GM19468 (cell line): ENCODE measurements at regions not wholly inside any gene's neighbourhood (a gene's known extent, or its start where the extent isn't known, plus 50 kb on each side); places are given as distances from the start of the nearest gene placed in this dataset.

Source experiments
- ATAC-seq: cut with Tn5 transposase; IDR thresholded peaks from one replicate; pipeline ENCODE4 v1.9.1; 2021; ENCODE audit warnings: mild to moderate bottlenecking, moderate library complexity, moderate number of reproducible peaks; ENCODE audit not compliant: unreplicated experiment; ENCODE audit errors: extremely low read depth

GRCh38 chr9:28839778-28840430, 1266.6 kb upstream of the C9orf72 start:
- ATAC-seq: no peak

GRCh38 chr9:28841775-28842174, 1268.5 kb upstream of the C9orf72 start:
- ATAC-seq: no peak

- no peak for ATAC-seq
These were observed 1274.0 kb upstream of the C9orf72 start for GRCh38 chr9:28847331-28847730.

GRCh38 chr9:28848671-28849070, 1275.4 kb upstream of the C9orf72 start:
- ATAC-seq: no peak

GRCh38 chr9:28853477-28853876, 1280.2 kb upstream of the C9orf72 start:
- ATAC-seq: no peak

- no peak for ATAC-seq
These were observed 1293.7 kb upstream of the C9orf72 start for GRCh38 chr9:28866951-28867350.

GRCh38 chr9:28868228-28868990, 1295.1 kb upstream of the C9orf72 start:
- no peak for ATAC-seq

- ATAC-seq: no peak
These were observed 1309.2 kb upstream of the C9orf72 start for GRCh38 chr9:28882529-28882928.

- no peak for ATAC-seq
These were observed 1310.0 kb upstream of the C9orf72 start for GRCh38 chr9:28883234-28883633.

- no peak for ATAC-seq
These were observed 1314.1 kb upstream of the C9orf72 start for GRCh38 chr9:28887188-28887884.

GRCh38 chr9:28888806-28889205, 1315.5 kb upstream of the C9orf72 start:
- no peak for ATAC-seq

- no peak for ATAC-seq
These were observed 1319.3 kb upstream of the C9orf72 start for GRCh38 chr9:28892538-28892937.

- no peak for ATAC-seq
These were observed 1326.0 kb upstream of the C9orf72 start for GRCh38 chr9:28899267-28899666.

- ATAC-seq: no peak
These were observed 1326.6 kb upstream of the C9orf72 start for GRCh38 chr9:28899926-28900325.

- no peak for ATAC-seq
These were observed 1327.1 kb upstream of the C9orf72 start for GRCh38 chr9:28900406-28900805.

- ATAC-seq: no peak
These were observed 1336.2 kb upstream of the C9orf72 start for GRCh38 chr9:28909526-28909925.

- ATAC-seq: no peak
These were observed 1339.3 kb upstream of the C9orf72 start for GRCh38 chr9:28912621-28913020.

- ATAC-seq: no peak
These were observed 1342.1 kb upstream of the C9orf72 start for GRCh38 chr9:28915202-28915930.

- no peak for ATAC-seq
These were observed 1343.1 kb upstream of the C9orf72 start for GRCh38 chr9:28916348-28916747.

- ATAC-seq: no peak
These were observed 1348.7 kb upstream of the C9orf72 start for GRCh38 chr9:28921857-28922500.
